Neural crest cell (in vitro differentiated cells): ENCODE measurements at regions not wholly inside any gene's neighbourhood (a gene's known extent, or its start where the extent isn't known, plus 50 kb on each side); places are given as distances from the start of the nearest gene placed in this dataset.

Experiments
- DNase-seq: peaks from one replicate; pipeline ENCODE4 v3.0.0; 2021; ENCODE audit warnings: low read depth, mixed read lengths, low spot score
- H3K27ac Mint-ChIP-seq: one replicate; pipeline ENCODE4 v1.8.0; 2021; ENCODE audit warnings: mild to moderate bottlenecking, mixed read lengths; ENCODE audit not compliant: unreplicated experiment
- H3K27me3 Mint-ChIP-seq: 2 replicates; pipeline ENCODE4 v1.8.0; 2021; ENCODE audit warnings: low read depth, mild to moderate bottlenecking, mixed read lengths
- H3K36me3 Mint-ChIP-seq: 2 replicates; pipeline ENCODE4 v1.8.0; 2021; ENCODE audit warnings: low read depth, mild to moderate bottlenecking, mixed read lengths
- H3K4me1 Mint-ChIP-seq: 2 replicates; pipeline ENCODE4 v1.8.0; 2021; ENCODE audit warnings: mixed read lengths
- H3K4me3 Mint-ChIP-seq: one replicate; pipeline ENCODE4 v1.8.0; 2021; ENCODE audit warnings: mild to moderate bottlenecking, mixed read lengths
- H3K9me3 Mint-ChIP-seq: 2 replicates; pipeline ENCODE4 v1.8.0; 2021; ENCODE audit warnings: mixed read lengths
- CTCF ChIP-seq: fragments of 200-600 bp; sonication (generic); conservative IDR thresholded peaks from 2 replicates; pipeline ENCODE4 v1.5.0; 2021; ENCODE audit warnings: antibody characterized with exemption, mild to moderate bottlenecking

DNA sequence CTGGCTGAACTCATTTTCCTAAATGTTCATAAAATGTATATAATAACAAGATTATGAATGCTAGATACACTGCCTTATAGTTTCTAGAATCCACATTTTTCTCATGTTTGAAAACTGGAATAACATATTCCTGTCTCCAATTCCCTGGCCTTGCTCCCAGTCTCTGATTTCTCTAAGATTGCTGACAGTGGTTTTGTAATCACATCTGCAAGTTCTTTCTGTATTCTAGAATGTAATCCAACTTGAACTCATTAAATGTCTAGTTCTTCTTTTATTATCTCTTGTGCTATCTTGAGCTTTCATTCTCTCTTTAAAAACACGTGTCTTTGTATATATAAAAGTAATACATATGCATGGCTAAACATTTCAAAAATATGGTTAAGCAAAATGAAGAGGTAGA, 215.2 kb upstream of the ADAMTS9 start:
- no peaks in the 10 kb centered on the region for H3K36me3 Mint-ChIP-seq
- no peak for DNase-seq
- TF ChIP-seq CTCF: no peak
- H3K4me3 Mint-ChIP-seq: no peak overlapping the region
- peaks cover 12% of the 10 kb centered on the region for H3K4me1 Mint-ChIP-seq
- peaks cover 2% of the 10 kb centered on the region for H3K9me3 Mint-ChIP-seq
- no peak overlapping the region for H3K27ac Mint-ChIP-seq
- no peaks in the 10 kb centered on the region for H3K27me3 Mint-ChIP-seq

DNA sequence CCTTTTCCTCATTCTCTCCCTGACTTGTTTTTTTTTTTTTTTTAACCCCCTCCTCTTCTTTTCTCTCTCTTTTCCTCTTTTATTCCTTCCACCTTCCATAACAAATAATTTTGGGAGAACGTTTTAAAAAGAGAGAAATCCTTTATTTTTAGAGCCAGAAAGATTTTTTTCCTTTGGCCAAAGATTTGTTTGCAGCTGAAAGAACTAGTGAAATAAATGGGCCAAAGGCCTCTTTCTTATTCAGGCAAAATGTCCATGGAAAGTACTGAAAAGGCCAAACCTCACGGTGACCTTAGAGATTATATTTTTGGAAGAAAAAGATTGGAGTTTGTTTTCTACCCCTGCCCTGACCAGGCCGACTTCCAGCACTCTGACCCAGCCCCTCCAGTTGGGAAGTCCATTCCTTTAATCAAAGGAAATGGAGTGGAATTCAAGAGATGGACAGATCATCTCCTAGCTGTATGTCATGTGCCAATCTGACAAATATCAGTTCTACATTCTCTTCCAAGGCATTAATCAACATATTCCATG, 214.3 kb upstream of the ADAMTS9 start:
- Mint-ChIP-seq H3K9me3 (peaks cover 2% of the 10 kb centered on the region), H3K27ac (no peak overlapping the region), H3K4me1 (peaks cover 10% of the 10 kb centered on the region), H3K4me3 (no peak overlapping the region), H3K27me3 (no peaks in the 10 kb centered on the region), H3K36me3 (no peaks in the 10 kb centered on the region)
- no peak for TF ChIP-seq CTCF
- no peak for DNase-seq

- Mint-ChIP-seq H3K4me1 (peaks cover 10% of the 10 kb centered on the region), H3K4me3 (no peak overlapping the region), H3K27ac (no peak overlapping the region), H3K27me3 (no peaks in the 10 kb centered on the region), H3K9me3 (peaks cover 2% of the 10 kb centered on the region), H3K36me3 (no peaks in the 10 kb centered on the region)
- TF ChIP-seq CTCF: no peak
- no peak for DNase-seq
Observed at GRCh38 chr3:64901522-64901885, 213.7 kb upstream of the ADAMTS9 start.

DNA sequence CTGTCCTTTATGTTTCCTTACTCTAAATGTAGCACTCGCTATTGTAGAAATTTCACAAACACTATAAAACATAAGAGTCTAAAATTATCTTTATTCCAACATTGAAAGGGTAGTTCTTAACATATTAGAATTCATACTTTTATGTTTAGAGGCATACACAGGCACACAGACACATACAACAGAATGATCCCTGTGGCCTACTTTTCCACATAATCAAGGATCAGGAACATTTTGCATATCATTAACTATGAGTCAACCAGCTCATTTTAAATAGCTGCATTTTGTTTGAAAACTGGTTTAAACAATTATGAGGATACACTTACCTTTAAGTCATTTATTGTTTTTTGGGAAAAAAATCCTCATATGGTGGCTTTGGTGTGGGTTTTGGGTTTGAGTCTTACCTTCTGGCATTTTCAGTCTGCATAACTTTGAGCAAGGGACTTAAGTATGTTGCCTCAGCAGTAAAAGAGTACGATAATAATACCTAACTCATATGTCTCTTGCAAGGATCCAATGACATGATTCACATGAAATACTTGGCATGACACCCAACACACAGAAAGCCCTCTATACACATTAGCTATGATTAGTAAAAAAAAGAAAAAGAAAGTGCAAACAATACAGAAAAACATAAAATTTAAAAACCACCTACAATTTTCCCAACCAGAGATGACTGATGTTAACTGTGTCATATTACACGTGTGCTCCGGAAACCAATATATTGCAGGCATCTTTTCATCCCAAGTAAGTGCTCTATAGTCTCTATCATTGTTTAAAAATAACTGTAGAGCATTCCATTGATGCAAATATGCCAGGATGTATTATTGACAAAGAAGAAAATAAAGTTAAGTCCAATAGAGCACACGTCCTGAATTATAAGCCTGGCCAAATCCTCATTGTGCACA, 213.1 kb upstream of the ADAMTS9 start:
- no peak for DNase-seq
- Mint-ChIP-seq H3K4me1 (peaks cover 8% of the 10 kb centered on the region), H3K36me3 (no peaks in the 10 kb centered on the region), H3K9me3 (peaks cover 2% of the 10 kb centered on the region), H3K27me3 (no peaks in the 10 kb centered on the region), H3K27ac (no peak overlapping the region), H3K4me3 (no peak overlapping the region)
- TF ChIP-seq CTCF: no peak

DNA sequence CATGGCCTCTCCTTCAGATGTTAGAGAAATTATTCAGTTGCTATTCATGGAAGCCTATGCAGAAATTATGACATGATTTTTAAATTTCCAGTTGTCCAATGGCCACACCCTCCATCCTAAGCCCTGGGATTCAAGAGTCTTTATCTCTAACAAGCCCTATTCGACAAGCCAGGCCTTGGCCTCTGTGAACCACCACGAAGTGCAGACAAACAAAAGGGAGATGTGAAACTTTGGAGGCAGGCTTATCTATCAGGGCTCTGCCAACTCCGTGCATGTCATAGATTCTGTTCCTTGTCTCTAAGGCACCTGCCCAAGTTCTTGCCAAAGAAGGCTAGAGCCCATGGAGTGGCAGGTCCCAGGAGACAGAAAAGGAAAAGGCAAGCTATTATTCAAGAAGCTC, 212.4 kb upstream of the ADAMTS9 start:
- Mint-ChIP-seq H3K4me3 (no peak overlapping the region), H3K27me3 (no peaks in the 10 kb centered on the region), H3K27ac (no peak overlapping the region), H3K9me3 (peaks cover 2% of the 10 kb centered on the region), H3K36me3 (no peaks in the 10 kb centered on the region), H3K4me1 (peaks cover 7% of the 10 kb centered on the region)
- DNase-seq: no peak
- no peak for TF ChIP-seq CTCF
